ENCODE measurements at regions not wholly inside any gene's neighbourhood (a gene's known extent, or its start where the extent isn't known, plus 50 kb on each side); places are given as distances from the start of the nearest gene placed in this dataset.
"Not testable (repeated sequence)": the region's sequence is repeated elsewhere in the genome, so short reads cannot be mapped to it uniquely, and the experiment has no call there.

DNA sequence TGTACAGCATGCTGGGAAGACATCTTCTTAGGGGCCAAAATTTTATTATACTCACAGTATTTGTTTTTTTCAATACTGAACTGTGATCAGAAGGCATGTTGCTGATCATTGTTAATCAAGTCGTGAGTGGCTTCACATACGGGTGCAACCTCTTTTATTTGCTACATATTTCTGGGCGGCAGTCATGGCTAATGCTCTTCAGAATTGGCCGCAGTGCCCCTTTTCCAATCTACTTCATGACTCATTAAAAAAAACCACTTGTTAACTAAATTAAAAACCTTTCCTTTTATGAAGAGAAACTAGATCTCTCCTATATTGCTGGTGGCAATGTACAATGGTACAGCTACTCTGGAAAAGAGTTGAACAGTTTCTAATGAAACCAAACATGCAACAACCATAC, 101.5 kb upstream of the C1GALT1C1 start:
- Histone ChIP-seq H3K4me2 (ENCODE audit: insufficient read depth, low read length) (no peak overlapping the region), H4K20me1 (replicated peaks; ENCODE audit: control insufficient read depth, extremely low read depth, insufficient read depth, low read length) (no peaks in the 10 kb centered on the region), H3K4me3 (replicated peaks in 1 of 3; ENCODE audit: insufficient read depth in 1 of 3, low read depth in 1 of 3, low read length in 3 of 3) (no peak overlapping the region), H3K27me3 (ENCODE audit: control insufficient read depth in 2 of 2, insufficient read depth in 2 of 2, low read length in 2 of 2) (no peaks in the 10 kb centered on the region), H3K9me3 (replicated peaks; ENCODE audit: control insufficient read depth, insufficient read depth, low read length) (no peaks in the 10 kb centered on the region), H3K79me2 (ENCODE audit: control insufficient read depth, insufficient read depth, low read length) (no peaks in the 10 kb centered on the region), H3K4me1 (ENCODE audit: control insufficient read depth, extremely low read depth, insufficient read depth, low read length) (peaks cover 14% of the 10 kb centered on the region), H3K9me1 (replicated peaks; ENCODE audit: control insufficient read depth, extremely low read depth, insufficient read depth, low read length) (no peaks in the 10 kb centered on the region), H3K36me3 (ENCODE audit: control insufficient read depth in 2 of 2, extremely low read depth in 1 of 2, insufficient read depth in 2 of 2, low read length in 2 of 2) (no peaks in the 10 kb centered on the region), H3K9ac (replicated peaks; ENCODE audit: extremely low read depth, insufficient read depth, low read length) (no peak overlapping the region), H2AFZ (ENCODE audit: low read depth, low read length) (no peak overlapping the region), H3K27ac (ENCODE audit: insufficient read depth, low read depth, low read length) (no peak overlapping the region)
- TF ChIP-seq GATA2 (IDR thresholded peaks at IDR 0.05; ENCODE audit: insufficient read depth, insufficient read length, low read depth, low read length): no peak
- TF ChIP-seq MYC (IDR thresholded peaks at IDR 0.05; ENCODE audit: low read depth, low read length): no peak
- no peak for TF ChIP-seq POLR2A (IDR thresholded peaks at IDR 0.05; ENCODE audit: low read depth, low read length)
- TF ChIP-seq, protein P1, sequence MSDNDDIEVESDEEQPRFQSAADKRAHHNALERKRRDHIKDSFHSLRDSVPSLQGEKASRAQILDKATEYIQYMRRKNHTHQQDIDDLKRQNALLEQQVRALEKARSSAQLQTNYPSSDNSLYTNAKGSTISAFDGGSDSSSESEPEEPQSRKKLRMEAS (IDR thresholded peaks at IDR 0.05; ENCODE audit: insufficient read depth, insufficient read length): no peak
- no peak for TF ChIP-seq FOS (IDR thresholded peaks at IDR 0.05; ENCODE audit: borderline replicate concordance, insufficient read depth, low read length)
- TF ChIP-seq POLR2AphosphoS5 (IDR thresholded peaks at IDR 0.05; ENCODE audit: insufficient read depth, low read depth, low read length): no peak
- no peak for TF ChIP-seq EZH2 (IDR thresholded peaks at IDR 0.05; ENCODE audit: borderline replicate concordance, low read depth, low read length, severe bottlenecking)
- TF ChIP-seq, protein P2, sequence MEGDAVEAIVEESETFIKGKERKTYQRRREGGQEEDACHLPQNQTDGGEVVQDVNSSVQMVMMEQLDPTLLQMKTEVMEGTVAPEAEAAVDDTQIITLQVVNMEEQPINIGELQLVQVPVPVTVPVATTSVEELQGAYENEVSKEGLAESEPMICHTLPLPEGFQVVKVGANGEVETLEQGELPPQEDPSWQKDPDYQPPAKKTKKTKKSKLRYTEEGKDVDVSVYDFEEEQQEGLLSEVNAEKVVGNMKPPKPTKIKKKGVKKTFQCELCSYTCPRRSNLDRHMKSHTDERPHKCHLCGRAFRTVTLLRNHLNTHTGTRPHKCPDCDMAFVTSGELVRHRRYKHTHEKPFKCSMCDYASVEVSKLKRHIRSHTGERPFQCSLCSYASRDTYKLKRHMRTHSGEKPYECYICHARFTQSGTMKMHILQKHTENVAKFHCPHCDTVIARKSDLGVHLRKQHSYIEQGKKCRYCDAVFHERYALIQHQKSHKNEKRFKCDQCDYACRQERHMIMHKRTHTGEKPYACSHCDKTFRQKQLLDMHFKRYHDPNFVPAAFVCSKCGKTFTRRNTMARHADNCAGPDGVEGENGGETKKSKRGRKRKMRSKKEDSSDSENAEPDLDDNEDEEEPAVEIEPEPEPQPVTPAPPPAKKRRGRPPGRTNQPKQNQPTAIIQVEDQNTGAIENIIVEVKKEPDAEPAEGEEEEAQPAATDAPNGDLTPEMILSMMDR (IDR thresholded peaks at IDR 0.05; ENCODE audit: extremely low read depth in 1 of 2, insufficient read depth in 1 of 2, low read depth in 1 of 2, low read length in 2 of 2): no peak
- no peak for TF ChIP-seq JUN (IDR thresholded peaks at IDR 0.05; ENCODE audit: borderline replicate concordance, insufficient read depth, insufficient read length, low read depth)
- DNase-seq (ENCODE audit: low read depth, low spot score): no peak
- ChIA-PET CTCF (no interaction called here), POLR2A (no interaction called here)
- FAIRE-seq: no peak
- dilution Hi-C loops (cut with MboI; ENCODE audit: extremely low pct_ligation_motif_present, low sequenced_read_pairs): no loop called here
- intact Hi-C loops (cut with micrococcal nuclease): no loop called here
- no TSS peak for BruUV-seq (replicated peaks)

DNA sequence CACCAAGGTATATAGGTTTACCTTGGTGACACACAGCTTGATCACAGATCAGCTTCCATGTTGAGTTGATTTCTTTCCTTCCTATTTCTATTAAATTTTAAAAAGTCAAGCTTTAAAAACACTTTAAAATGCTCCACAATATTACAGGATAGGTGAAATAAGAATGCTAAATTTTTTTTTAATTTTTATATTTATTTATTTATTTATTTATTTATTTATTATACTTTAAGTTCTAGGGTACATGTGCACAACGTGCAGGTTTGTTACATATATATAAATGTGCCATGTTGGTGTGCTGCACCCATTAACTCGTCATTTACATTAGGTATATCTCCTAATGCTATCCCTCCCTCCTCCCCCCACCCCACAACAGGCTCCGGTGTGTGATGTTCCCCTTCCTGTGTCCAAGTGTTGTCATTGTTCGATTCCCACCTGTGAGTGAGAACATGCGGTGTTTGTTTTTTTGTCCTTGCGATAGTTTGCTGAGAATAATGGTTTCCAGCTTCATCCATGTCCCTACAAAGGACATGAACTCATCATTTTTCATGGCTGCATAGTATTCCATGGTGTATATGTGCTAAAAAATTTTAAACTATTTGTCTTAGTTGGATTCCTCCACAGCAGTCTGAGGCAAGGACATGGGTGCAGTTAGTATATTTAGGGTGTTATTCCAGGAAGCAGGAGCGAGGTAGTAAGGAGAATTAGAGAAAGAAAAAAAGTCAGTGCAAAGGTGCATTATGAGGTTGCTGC, 99.8 kb upstream of the C1GALT1C1 start:
- H3K9me1 ChIP-seq (replicated peaks; ENCODE audit: control insufficient read depth, extremely low read depth, insufficient read depth, low read length); BruUV-seq (replicated peaks); H3K4me2 ChIP-seq (ENCODE audit: insufficient read depth, low read length); POLR2A ChIA-PET; FAIRE-seq; H3K79me2 ChIP-seq (ENCODE audit: control insufficient read depth, insufficient read depth, low read length); intact Hi-C loops (cut with micrococcal nuclease); H3K4me1 ChIP-seq (ENCODE audit: control insufficient read depth, extremely low read depth, insufficient read depth, low read length); CTCF ChIA-PET; H3K4me3 ChIP-seq (replicated peaks in 1 of 3; ENCODE audit: insufficient read depth in 1 of 3, low read depth in 1 of 3, low read length in 3 of 3); DNase-seq (ENCODE audit: low read depth, low spot score); H3K9me3 ChIP-seq (replicated peaks; ENCODE audit: control insufficient read depth, insufficient read depth, low read length); H3K27ac ChIP-seq (ENCODE audit: insufficient read depth, low read depth, low read length); H2AFZ ChIP-seq (ENCODE audit: low read depth, low read length); H3K27me3 ChIP-seq (ENCODE audit: control insufficient read depth in 2 of 2, insufficient read depth in 2 of 2, low read length in 2 of 2); H3K9ac ChIP-seq (replicated peaks; ENCODE audit: extremely low read depth, insufficient read depth, low read length); H4K20me1 ChIP-seq (replicated peaks; ENCODE audit: control insufficient read depth, extremely low read depth, insufficient read depth, low read length); dilution Hi-C loops (cut with MboI; ENCODE audit: extremely low pct_ligation_motif_present, low sequenced_read_pairs); H3K36me3 ChIP-seq (ENCODE audit: control insufficient read depth in 2 of 2, extremely low read depth in 1 of 2, insufficient read depth in 2 of 2, low read length in 2 of 2): not testable (repeated sequence)
